AG04450 (cell line): ENCODE measurements at regions not wholly inside any gene's neighbourhood (a gene's known extent, or its start where the extent isn't known, plus 50 kb on each side); places are given as distances from the start of the nearest gene placed in this dataset.

ENCODE experiments used
- CTCF ChIA-PET: fragments of 300-600, 350-600 bp; formaldehyde crosslinking; extraction: SDS; loops from one replicate; lab custom pipeline; 2022; ENCODE audit warnings: antibody characterized with exemption, inconsistent platforms; lab: Charles Lee
- POLR2A ChIA-PET: fragments of 350-600 bp; formaldehyde crosslinking; extraction: SDS; loops from one replicate; lab custom pipeline; 2021; ENCODE audit warnings: antibody characterized with exemption, inconsistent platforms; lab: Yijun Ruan, JAX
- DNase-seq: peaks from one replicate; pipeline ENCODE4 v3.0.0-alpha.2; 2011; ENCODE audit warnings: low read depth, low spot score
- H3K27ac ChIP-seq: one replicate; pipeline ENCODE4 v1.5.1; 2012; ENCODE audit warnings: low read depth, low read length, control low read depth
- H3K27me3 ChIP-seq: one replicate; pipeline ENCODE4 v1.6.0; 2012; ENCODE audit warnings: low read length; ENCODE audit not compliant: control insufficient read depth, insufficient read depth
- H3K4me3 ChIP-seq: 2 replicates; pipeline ENCODE4 v1.5.1; 2011; ENCODE audit warnings: mild to moderate bottlenecking, low read depth, low read length, control low read depth
- H3K9me3 ChIP-seq: 2 replicates; pipeline ENCODE4 v1.5.1; 2012; ENCODE audit warnings: low read length; ENCODE audit not compliant: control insufficient read depth, insufficient read depth
- TF ChIP-seq, protein P1 (sequence below): IDR thresholded peaks from 2 replicates; pipeline ENCODE4 v1.5.1; 2011; ENCODE audit warnings: low read depth, low read length, control low read depth, inconsistent platforms

DNA sequence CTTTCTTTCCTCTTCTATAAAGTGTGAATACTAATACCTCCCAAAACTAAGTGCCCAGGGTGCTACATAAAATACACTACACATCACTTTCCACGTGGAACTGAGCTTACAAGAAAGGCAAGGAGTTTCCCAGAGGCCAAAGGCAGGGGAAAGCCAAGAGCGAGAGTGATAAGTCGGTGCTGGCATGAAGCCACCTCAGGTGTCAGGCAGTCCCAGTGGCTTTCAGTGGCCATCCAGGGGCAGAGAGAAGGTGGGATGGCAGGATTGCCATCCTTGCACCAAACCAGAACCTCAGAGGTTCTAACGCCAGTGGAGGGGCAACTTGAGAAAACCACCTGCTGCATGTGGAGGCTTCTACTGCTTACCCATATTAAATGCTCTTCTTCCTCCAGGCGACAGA, 79.7 kb upstream of the DIO3 start:
- ChIA-PET POLR2A (no interaction called here), CTCF (no interaction called here)
- TF ChIP-seq, protein P1, sequence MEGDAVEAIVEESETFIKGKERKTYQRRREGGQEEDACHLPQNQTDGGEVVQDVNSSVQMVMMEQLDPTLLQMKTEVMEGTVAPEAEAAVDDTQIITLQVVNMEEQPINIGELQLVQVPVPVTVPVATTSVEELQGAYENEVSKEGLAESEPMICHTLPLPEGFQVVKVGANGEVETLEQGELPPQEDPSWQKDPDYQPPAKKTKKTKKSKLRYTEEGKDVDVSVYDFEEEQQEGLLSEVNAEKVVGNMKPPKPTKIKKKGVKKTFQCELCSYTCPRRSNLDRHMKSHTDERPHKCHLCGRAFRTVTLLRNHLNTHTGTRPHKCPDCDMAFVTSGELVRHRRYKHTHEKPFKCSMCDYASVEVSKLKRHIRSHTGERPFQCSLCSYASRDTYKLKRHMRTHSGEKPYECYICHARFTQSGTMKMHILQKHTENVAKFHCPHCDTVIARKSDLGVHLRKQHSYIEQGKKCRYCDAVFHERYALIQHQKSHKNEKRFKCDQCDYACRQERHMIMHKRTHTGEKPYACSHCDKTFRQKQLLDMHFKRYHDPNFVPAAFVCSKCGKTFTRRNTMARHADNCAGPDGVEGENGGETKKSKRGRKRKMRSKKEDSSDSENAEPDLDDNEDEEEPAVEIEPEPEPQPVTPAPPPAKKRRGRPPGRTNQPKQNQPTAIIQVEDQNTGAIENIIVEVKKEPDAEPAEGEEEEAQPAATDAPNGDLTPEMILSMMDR: no peak
- DNase-seq: no peak
- no peak overlapping the region for H3K4me3 ChIP-seq
- peaks cover 7% of the 10 kb centered on the region for H3K27me3 ChIP-seq
- no peak overlapping the region for H3K27ac ChIP-seq
- H3K9me3 ChIP-seq: no peaks in the 10 kb centered on the region; the same call in none of the 2 replicates

DNA sequence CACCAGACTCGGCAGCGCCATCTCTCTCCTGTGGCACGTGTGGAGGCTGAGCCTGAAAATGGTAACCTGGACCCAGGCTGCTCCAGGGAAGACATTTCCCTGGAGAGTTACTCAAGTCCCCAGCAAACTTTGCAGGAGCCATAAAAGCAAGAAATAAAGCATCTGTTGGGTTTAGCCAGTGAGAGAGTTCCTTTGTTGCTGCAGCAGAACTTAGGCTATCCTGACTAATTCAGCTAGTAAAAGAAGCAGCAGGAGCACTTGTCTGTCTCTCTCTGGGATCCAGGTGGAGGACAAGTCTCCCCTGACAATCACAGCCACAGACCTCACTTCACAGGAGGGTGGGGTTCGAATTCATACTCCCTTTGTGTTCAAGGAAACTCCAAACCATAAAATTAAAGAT, 79.2 kb upstream of the DIO3 start:
- peaks cover 7% of the 10 kb centered on the region for H3K27me3 ChIP-seq
- POLR2A ChIA-PET: no interaction called here
- no peak overlapping the region for H3K4me3 ChIP-seq
- TF ChIP-seq, protein P1: no peak
- no peak overlapping the region for H3K27ac ChIP-seq
- H3K9me3 ChIP-seq: no peaks in the 10 kb centered on the region; the same call in none of the 2 replicates
- CTCF ChIA-PET: no interaction called here
- no peak for DNase-seq

DNA sequence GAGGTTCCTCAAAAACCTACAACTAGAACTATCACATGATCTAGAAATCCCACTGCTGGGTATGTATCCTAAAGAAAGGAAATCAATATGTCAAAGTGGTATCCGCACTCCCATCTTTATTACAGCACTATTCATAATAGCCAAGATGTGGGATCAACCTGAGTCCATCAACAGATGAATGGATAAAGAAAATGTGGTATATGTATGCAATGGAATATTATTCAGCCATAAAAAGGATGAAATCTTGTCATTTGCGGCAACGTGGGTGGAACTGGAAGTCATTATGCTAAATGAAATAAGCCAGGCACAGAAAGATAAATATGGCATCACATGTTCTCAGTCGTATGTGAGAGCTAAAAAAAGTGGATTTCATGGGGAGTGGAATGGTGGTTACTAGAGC, 77.5 kb upstream of the DIO3 start:
- Histone ChIP-seq H3K9me3 (no peaks in the 10 kb centered on the region; the same call in none of the 2 replicates), H3K4me3 (no peak overlapping the region), H3K27ac (no peak overlapping the region), H3K27me3 (peaks cover 3% of the 10 kb centered on the region)
- ChIA-PET POLR2A (no interaction called here), CTCF (no interaction called here)
- no peak for DNase-seq
- TF ChIP-seq, protein P1: no peak

DNA sequence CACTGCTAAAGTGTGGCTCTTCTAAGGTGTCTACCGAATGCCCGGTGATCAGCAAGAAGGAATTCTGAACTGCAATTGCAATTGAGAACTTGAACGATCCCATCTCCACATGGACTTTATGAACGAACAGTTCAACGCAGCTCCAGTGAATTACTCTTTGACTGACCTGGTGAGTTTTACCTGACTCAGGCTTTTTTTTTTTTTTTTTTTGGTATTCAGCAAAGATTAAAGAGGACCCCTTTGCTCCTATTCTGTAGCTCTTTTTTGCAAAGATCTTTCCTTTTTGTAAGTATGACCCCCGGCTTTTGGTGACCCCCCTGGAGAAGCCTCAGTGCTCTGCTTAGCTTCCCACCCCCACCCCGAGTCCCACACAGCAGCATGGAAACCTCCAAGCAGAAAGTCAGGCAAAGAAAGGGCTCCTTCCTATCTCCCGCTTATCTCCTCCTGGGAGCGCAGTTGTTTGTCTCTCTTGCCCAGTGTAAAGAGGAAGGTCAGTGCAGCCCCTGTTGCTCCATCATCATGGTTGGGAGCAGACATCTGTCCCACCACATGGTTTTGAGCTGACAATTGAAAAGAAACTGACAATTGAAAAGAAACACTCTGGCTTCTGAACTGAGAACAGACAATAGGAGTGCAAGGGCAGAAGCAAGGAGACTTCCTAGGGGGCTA, 72.1 kb upstream of the DIO3 start:
- H3K27me3 ChIP-seq: no peaks in the 10 kb centered on the region
- no peak for DNase-seq
- H3K4me3 ChIP-seq: no peak overlapping the region
- peaks cover 5% of the 10 kb centered on the region for H3K9me3 ChIP-seq
- POLR2A ChIA-PET: no interaction called here
- no peak overlapping the region for H3K27ac ChIP-seq
- TF ChIP-seq, protein P1: no peak
- CTCF ChIA-PET: no interaction called here

DNA sequence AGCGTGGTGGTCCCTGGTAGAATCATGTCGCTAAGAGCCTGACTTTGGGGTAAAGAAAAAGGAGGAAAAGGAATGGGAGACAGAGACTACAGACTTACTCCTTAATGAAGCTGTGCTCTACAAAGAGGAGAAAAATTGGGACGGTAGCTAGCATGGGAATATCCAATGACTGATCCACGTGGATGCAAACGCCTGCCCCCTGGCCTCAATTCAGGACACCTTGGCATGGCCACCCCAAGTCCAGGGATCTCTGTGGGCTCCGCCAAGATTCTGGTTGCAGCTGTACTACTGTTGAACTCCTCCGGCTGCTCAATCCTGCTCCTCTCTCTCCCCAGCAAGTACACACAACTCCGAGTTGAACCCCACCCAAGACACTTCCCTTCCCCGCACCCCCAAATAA, 70.5 kb upstream of the DIO3 start:
- Histone ChIP-seq H3K9me3 (peaks cover 5% of the 10 kb centered on the region), H3K4me3 (no peak overlapping the region), H3K27me3 (no peaks in the 10 kb centered on the region), H3K27ac (no peak overlapping the region)
- CTCF ChIA-PET: no interaction called here
- POLR2A ChIA-PET: no interaction called here
- DNase-seq: no peak
- TF ChIP-seq, protein P1: no peak
